Mesenchymal stem cell (in vitro differentiated cells and primary cell): ENCODE measurements at regions not wholly inside any gene's neighbourhood (a gene's known extent, or its start where the extent isn't known, plus 50 kb on each side); places are given as distances from the start of the nearest gene placed in this dataset.

Source experiments
- DNase-seq: peaks from one replicate; pipeline ENCODE4 v3.0.0-alpha.2; 2013
- H2AFZ ChIP-seq: one replicate; pipeline ENCODE4 v1.6.1; 2013; ENCODE audit warnings: low read depth, mild to moderate bottlenecking, control low read depth, inconsistent platforms, low read length, moderate library complexity
- H2AK5ac ChIP-seq: 2 replicates; pipeline ENCODE4 v1.6.1; 2013; ENCODE audit warnings: low read length, moderate library complexity, mild to moderate bottlenecking, inconsistent platforms; ENCODE audit not compliant: severe bottlenecking
- H2BK120ac ChIP-seq: one replicate; pipeline ENCODE4 v1.6.1; 2013; ENCODE audit warnings: low read depth, mild to moderate bottlenecking, inconsistent platforms, low read length, moderate library complexity
- H2BK12ac ChIP-seq, 2 experiments: one replicate each; pipeline ENCODE4 v1.6.1; 2013; ENCODE audit warnings: inconsistent platforms in 2 of 2, low read length in 2 of 2, mild to moderate bottlenecking in 2 of 2, moderate library complexity in 2 of 2, control low read depth in 1 of 2
- H2BK15ac ChIP-seq: one replicate; pipeline ENCODE4 v1.6.1; 2013; ENCODE audit warnings: mild to moderate bottlenecking, low read depth, inconsistent platforms; ENCODE audit not compliant: poor library complexity, severe bottlenecking
- H2BK5ac ChIP-seq: 2 replicates; pipeline ENCODE4 v1.6.1; 2013; ENCODE audit warnings: low read depth, mild to moderate bottlenecking, low read length, control low read depth, inconsistent platforms; ENCODE audit not compliant: poor library complexity, severe bottlenecking
- H3K14ac ChIP-seq, 2 experiments: one replicate each; pipeline ENCODE4 v1.6.1; 2013; ENCODE audit warnings: inconsistent platforms in 2 of 2, low read length in 2 of 2, control low read depth in 1 of 2, mild to moderate bottlenecking in 1 of 2, moderate library complexity in 1 of 2
- H3K18ac ChIP-seq, 2 experiments: one replicate each; pipeline ENCODE4 v1.6.1; 2013; ENCODE audit warnings: inconsistent platforms in 2 of 2, low read length in 2 of 2, control low read depth in 1 of 2, low read depth in 1 of 2, mild to moderate bottlenecking in 1 of 2
- H3K23ac ChIP-seq, 2 experiments: one replicate each; pipeline ENCODE4 v1.6.1; 2013; ENCODE audit warnings: inconsistent platforms in 2 of 2, low read length in 2 of 2, mild to moderate bottlenecking in 2 of 2, moderate library complexity in 2 of 2, control low read depth in 1 of 2
- H3K27ac ChIP-seq: 2 replicates; pipeline ENCODE4 v1.5.1; 2013; ENCODE audit warnings: mild to moderate bottlenecking, moderate library complexity, low read length, control low read depth, inconsistent platforms; ENCODE audit not compliant: poor library complexity, severe bottlenecking
- H3K27me3 ChIP-seq, 2 experiments: 2 replicates each; pipeline versions ENCODE4 v1.6.1 to v1.7.0; 2013; ENCODE audit warnings: low read length in 2 of 2, mild to moderate bottlenecking in 2 of 2, moderate library complexity in 2 of 2, control low read depth in 1 of 2, inconsistent platforms in 1 of 2; ENCODE audit not compliant: control insufficient read depth in 1 of 2, insufficient read depth in 1 of 2
- H3K36me3 ChIP-seq, 2 experiments: 2 replicates each; pipeline versions ENCODE4 v1.6.1 to v1.7.0; 2013; ENCODE audit warnings: low read length in 2 of 2, control low read depth in 1 of 2, inconsistent platforms in 1 of 2, low read depth in 1 of 2, mild to moderate bottlenecking in 1 of 2; ENCODE audit not compliant: insufficient read depth in 2 of 2, control insufficient read depth in 1 of 2
- H3K4ac ChIP-seq, 2 experiments: one replicate each; pipeline ENCODE4 v1.6.1; 2013; ENCODE audit warnings: inconsistent platforms in 2 of 2, low read length in 2 of 2, mild to moderate bottlenecking in 2 of 2, moderate library complexity in 2 of 2, control low read depth in 1 of 2, low read depth in 1 of 2
- H3K4me1 ChIP-seq: 2 replicates; pipeline ENCODE4 v1.6.1; 2013; ENCODE audit warnings: low read depth, low read length, control low read depth; ENCODE audit not compliant: control insufficient read depth, insufficient read depth
- H3K4me2 ChIP-seq: 2 replicates; pipeline ENCODE4 v1.6.1; 2013; ENCODE audit warnings: low read length, mild to moderate bottlenecking, inconsistent platforms; ENCODE audit not compliant: poor library complexity, severe bottlenecking
- H3K4me3 ChIP-seq, 2 experiments: 2 replicates each; pipeline versions ENCODE4 v1.5.1 to v1.7.0; 2013; ENCODE audit warnings: low read length in 2 of 2, mild to moderate bottlenecking in 2 of 2, control low read depth in 1 of 2, low read depth in 1 of 2; ENCODE audit not compliant: insufficient read depth in 1 of 2
- H3K79me1 ChIP-seq: replicated peaks from 2 replicates; pipeline ENCODE4 v1.6.1; 2013; ENCODE audit warnings: mild to moderate bottlenecking, control low read depth, low read length, inconsistent platforms; ENCODE audit not compliant: poor library complexity, severe bottlenecking
- H3K9ac ChIP-seq: 2 replicates; pipeline ENCODE4 v1.7.0; 2013; ENCODE audit warnings: mild to moderate bottlenecking, low read length, moderate library complexity
- H3K9me3 ChIP-seq: 2 replicates; pipeline ENCODE4 v1.7.0; 2013; ENCODE audit warnings: mild to moderate bottlenecking, low read length; ENCODE audit not compliant: control insufficient read depth
- H4K8ac ChIP-seq: one replicate; pipeline ENCODE4 v1.6.1; 2013; ENCODE audit warnings: inconsistent platforms, mild to moderate bottlenecking, low read length, moderate library complexity
- H4K91ac ChIP-seq: one replicate; pipeline ENCODE4 v1.6.1; 2013; ENCODE audit warnings: mild to moderate bottlenecking, low read length, inconsistent platforms
- WGBS: methylation state at CpG from one replicate; pipeline ENCODE4 v1.1.7; 2013; ENCODE audit warnings: mixed read lengths; 5-methylcytosine and 5-hydroxymethylcytosine counted together

DNA sequence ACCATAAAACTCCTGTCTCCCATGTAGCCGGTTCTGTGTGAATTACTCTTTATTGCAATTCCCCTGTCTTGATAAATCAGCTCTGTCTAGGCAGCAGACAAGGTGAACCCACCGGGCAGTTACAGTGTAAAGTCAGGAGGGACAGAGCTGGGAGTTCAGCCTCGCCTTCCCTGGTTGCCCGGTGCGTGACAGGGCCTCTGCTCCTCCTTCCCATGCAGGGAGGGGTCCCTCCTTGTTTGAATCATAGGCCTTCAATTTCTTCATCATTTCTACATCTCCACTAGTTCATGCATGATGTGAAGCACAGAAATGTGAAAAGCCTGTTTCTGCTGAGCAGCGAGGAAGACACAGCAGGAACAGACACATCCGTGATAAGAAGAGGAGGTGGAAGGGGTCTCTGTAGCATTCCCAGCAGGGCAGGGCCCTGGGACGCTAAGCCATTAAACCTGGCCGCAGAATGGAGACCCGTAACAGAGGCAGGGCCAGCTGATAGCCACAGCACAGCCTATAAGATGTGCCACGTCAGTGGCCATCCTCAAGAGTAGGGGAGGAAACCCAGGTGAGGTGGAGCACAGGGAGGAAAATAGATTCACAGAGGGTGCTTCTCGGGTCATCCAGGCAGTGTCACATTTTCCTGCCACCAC is 106.7 kb upstream of the CST7 start:
- no peak overlapping the region for H3K27ac ChIP-seq
- H3K23ac ChIP-seq: no peak overlapping the region
- WGBS: 58% methylated on average over 12 of the region's 12 CpGs
- no peak overlapping the region for H3K4me2 ChIP-seq
- H3K4me1 ChIP-seq: peaks cover 9% of the 10 kb centered on the region
- H3K14ac ChIP-seq: no peak overlapping the region
- H2BK5ac ChIP-seq: no peak overlapping the region
- no peaks in the 10 kb centered on the region for H3K79me1 ChIP-seq
- no peak overlapping the region for H3K18ac ChIP-seq
- DNase-seq: no peak
- no peak overlapping the region for H3K4ac ChIP-seq
- H3K4me3 ChIP-seq: no peak overlapping the region
- no peak overlapping the region for H3K9ac ChIP-seq
- H2AFZ ChIP-seq: no peak overlapping the region
- H4K91ac ChIP-seq: no peak overlapping the region
- peak overlapping the region; percentile 18 for H2AK5ac ChIP-seq
- H3K36me3 ChIP-seq: no peaks in the 10 kb centered on the region
- H2BK12ac ChIP-seq: no peak overlapping the region
- no peak overlapping the region for H2BK15ac ChIP-seq
- H3K27me3 ChIP-seq: peaks cover 7 to 9% of the 10 kb centered on the region in 2 experiments
- H2BK120ac ChIP-seq: no peak overlapping the region
- no peak overlapping the region for H4K8ac ChIP-seq
- H3K9me3 ChIP-seq: peaks cover 2% of the 10 kb centered on the region

GRCh38 chr20:24842918-24843715 is 106.0 kb upstream of the CST7 start:
- no peak overlapping the region for H2AK5ac ChIP-seq
- 65% methylated on average over 6 of the region's 7 CpGs for WGBS
- H2BK15ac ChIP-seq: no peak overlapping the region
- no peak overlapping the region for H3K4me2 ChIP-seq
- H3K79me1 ChIP-seq: no peaks in the 10 kb centered on the region
- no peak overlapping the region for H3K9ac ChIP-seq
- no peak overlapping the region for H3K23ac ChIP-seq
- H3K14ac ChIP-seq: no peak overlapping the region
- peaks cover 6% of the 10 kb centered on the region for H3K4me1 ChIP-seq
- H2BK12ac ChIP-seq: no peak overlapping the region
- no peak overlapping the region for H4K8ac ChIP-seq
- H3K4me3 ChIP-seq: no peak overlapping the region
- no peaks in the 10 kb centered on the region for H3K36me3 ChIP-seq
- H4K91ac ChIP-seq: no peak overlapping the region
- no peak overlapping the region for H2BK5ac ChIP-seq
- H3K27me3 ChIP-seq: peaks cover 7 to 9% of the 10 kb centered on the region in 2 experiments
- no peak overlapping the region for H2BK120ac ChIP-seq
- H3K4ac ChIP-seq: no peak overlapping the region
- DNase-seq: peak; percentile 1
- no peak overlapping the region for H2AFZ ChIP-seq
- no peak overlapping the region for H3K18ac ChIP-seq
- H3K9me3 ChIP-seq: peaks cover 6% of the 10 kb centered on the region
- no peak overlapping the region for H3K27ac ChIP-seq

- Histone ChIP-seq H2AFZ (no peak overlapping the region), H3K27me3 (peaks cover 0 to 12% of the 10 kb centered on the region in 2 experiments), H3K23ac (no peak overlapping the region), H3K79me1 (no peaks in the 10 kb centered on the region), H2AK5ac (no peak overlapping the region), H3K4ac (no peak overlapping the region), H4K8ac (no peak overlapping the region), H3K14ac (no peak overlapping the region), H2BK120ac (no peak overlapping the region), H3K18ac (no peak overlapping the region), H2BK15ac (no peak overlapping the region), H3K9me3 (peaks cover 20% of the 10 kb centered on the region), H3K9ac (no peak overlapping the region), H3K4me2 (no peak overlapping the region), H3K4me3 (no peak overlapping the region), H3K4me1 (no peaks in the 10 kb centered on the region), H3K27ac (no peak overlapping the region), H2BK5ac (no peak overlapping the region), H4K91ac (no peak overlapping the region), H3K36me3 (no peaks in the 10 kb centered on the region), H2BK12ac (no peak overlapping the region)
- 40% methylated on average over 5 of the region's 5 CpGs for WGBS
- no peak for DNase-seq
Measured at GRCh38 chr20:24850176-24850575, 98.9 kb upstream of the CST7 start.

DNA sequence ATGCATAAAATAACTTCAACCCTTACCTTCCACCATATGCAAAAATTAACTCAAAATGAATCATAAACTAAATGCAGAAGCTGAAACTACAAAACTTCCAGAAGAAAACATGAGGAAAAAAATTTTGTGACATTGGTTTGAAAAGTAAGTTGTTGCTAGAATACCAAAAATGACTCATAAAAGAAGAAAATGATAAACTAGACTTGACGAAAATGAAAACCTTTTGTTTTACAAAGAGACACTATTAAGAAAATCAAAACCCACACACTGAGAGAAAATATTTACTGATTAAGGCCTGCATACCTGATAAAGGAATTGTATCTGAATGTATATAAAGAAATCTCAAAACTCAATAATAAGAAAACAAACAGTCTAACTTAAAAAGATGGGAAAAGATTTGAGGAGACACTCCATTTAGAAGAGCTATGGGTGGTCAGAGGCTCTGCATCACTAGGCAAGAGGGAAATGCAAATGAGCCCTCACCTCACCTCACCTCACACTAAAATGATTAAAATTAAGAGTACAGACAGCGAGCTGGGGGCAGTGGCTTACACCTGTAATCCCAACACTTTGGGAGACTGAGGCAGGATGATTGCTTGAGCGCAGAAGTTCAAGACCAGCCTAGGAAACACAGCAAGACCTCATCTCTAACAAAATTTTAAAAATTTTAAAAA is 97.6 kb upstream of the CST7 start:
- Histone ChIP-seq H3K36me3 (no peaks in the 10 kb centered on the region), H3K79me1 (no peaks in the 10 kb centered on the region), H3K4ac (no peak overlapping the region), H3K4me1 (no peaks in the 10 kb centered on the region), H3K18ac (no peak overlapping the region), H2BK12ac (no peak overlapping the region), H2BK5ac (no peak overlapping the region), H3K9me3 (peaks cover 22% of the 10 kb centered on the region), H3K4me3 (no peak overlapping the region), H3K27me3 (peaks cover 0 to 12% of the 10 kb centered on the region in 2 experiments), H2AK5ac (no peak overlapping the region), H4K91ac (no peak overlapping the region), H2BK15ac (no peak overlapping the region), H3K23ac (no peak overlapping the region), H2AFZ (no peak overlapping the region), H3K27ac (no peak overlapping the region), H3K4me2 (no peak overlapping the region), H4K8ac (no peak overlapping the region), H3K9ac (no peak overlapping the region), H2BK120ac (no peak overlapping the region), H3K14ac (no peak overlapping the region)
- 60% methylated on average over 1 of the region's 3 CpGs for WGBS
- DNase-seq: no peak
